ENCODE measurements at regions not wholly inside any gene's neighbourhood (a gene's known extent, or its start where the extent isn't known, plus 50 kb on each side); places are given as distances from the start of the nearest gene placed in this dataset.

DNA sequence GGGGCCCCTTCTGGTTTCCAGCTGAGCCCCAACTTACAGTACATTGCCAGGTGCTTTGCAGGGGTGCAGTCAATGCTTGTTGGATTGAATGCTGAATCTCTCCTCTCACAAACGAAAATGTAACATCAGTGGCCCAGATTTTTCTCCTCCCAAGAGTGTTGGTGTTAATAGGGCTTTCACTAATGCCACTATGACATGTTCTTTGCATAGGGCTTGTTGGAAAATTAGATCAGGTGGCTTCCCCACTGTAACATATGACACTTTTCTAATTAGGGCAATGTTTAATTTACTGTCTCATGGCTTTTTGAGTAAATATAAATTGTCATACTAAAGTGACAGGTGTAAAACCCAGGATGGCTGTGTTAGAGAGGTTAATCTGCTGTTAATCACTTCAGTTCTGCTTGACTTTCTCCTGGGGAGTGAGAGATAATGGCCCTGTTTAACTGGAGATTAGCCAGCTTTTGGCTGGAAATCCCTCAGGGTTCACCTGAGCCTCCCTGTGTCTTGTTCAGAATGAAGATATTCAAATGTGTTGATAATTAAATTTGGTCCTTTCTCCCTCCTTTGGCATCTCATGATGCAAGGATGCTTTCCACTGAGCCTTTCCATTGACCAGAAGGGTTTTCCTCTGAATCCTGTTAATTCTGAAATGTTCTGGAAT, 502.3 kb downstream of the RBFOX1 start:
- Histone ChIP-seq H2BK20ac (ENCODE audit: low read length) (no peak overlapping the region), H3K9me3 (ENCODE audit: insufficient read depth in 2 of 2, low read depth in 1 of 2, low read length in 1 of 2) (no peaks in the 10 kb centered on the region), H4K5ac (ENCODE audit: insufficient read length, low read depth, low read length) (no peak overlapping the region), H2AK5ac (ENCODE audit: low read depth, low read length) (no peak overlapping the region), H3K4me3 (ENCODE audit: extremely low read depth in 1 of 4, insufficient read depth in 2 of 4, low read depth in 3 of 4, low read length in 4 of 4) (no peak overlapping the region), H3K23ac (ENCODE audit: insufficient read length) (no peak overlapping the region), H2BK5ac (ENCODE audit: low read depth, low read length) (no peak overlapping the region), H3K23me2 (ENCODE audit: low read depth, low read length) (no peaks in the 10 kb centered on the region), H2BK15ac (ENCODE audit: low read length) (no peak overlapping the region), H4K20me1 (replicated peaks in 1 of 2; ENCODE audit: control insufficient read depth in 1 of 2, insufficient read depth in 2 of 2, low read length in 2 of 2) (no peaks in the 10 kb centered on the region), H4K8ac (ENCODE audit: extremely low read depth, insufficient read depth, low read length) (no peak overlapping the region), H3K79me2 (ENCODE audit: control insufficient read depth in 1 of 2, insufficient read depth in 2 of 2, low read length in 2 of 2) (no peaks in the 10 kb centered on the region), H3K27ac (ENCODE audit: low read depth, low read length) (no peak overlapping the region), H2BK12ac (ENCODE audit: low read depth, low read length) (no peak overlapping the region), H3K4me1 (replicated peaks in 1 of 4; ENCODE audit: control insufficient read depth in 3 of 4, insufficient read depth in 4 of 4, low read length in 3 of 4) (peaks cover 0 to 3% (median 1%) of the 10 kb centered on the region in 4 experiments; a peak in 2 of 7 replicates), H2AFZ (ENCODE audit: low read length) (no peak overlapping the region), H3K56ac (replicated peaks; ENCODE audit: insufficient read length, low read depth, low read length) (no peak overlapping the region), H3K4me2 (ENCODE audit: insufficient read depth in 1 of 2, low read depth in 2 of 2, low read length in 2 of 2) (no peak overlapping the region), H3K36me3 (ENCODE audit: control insufficient read depth in 2 of 4, insufficient read depth in 4 of 4, low read length in 3 of 4) (no peaks in the 10 kb centered on the region), H2BK120ac (replicated peaks; ENCODE audit: low read depth, low read length) (no peak overlapping the region), H3K18ac (ENCODE audit: extremely low read depth, low read length) (no peak overlapping the region; the same call in 1 of the 2 replicates), H3K4ac (replicated peaks; ENCODE audit: insufficient read length, low read depth, low read length) (no peak overlapping the region), H3K27me3 (replicated peaks in 1 of 4; ENCODE audit: control insufficient read depth in 3 of 4, extremely low read depth in 1 of 4, insufficient read depth in 3 of 4, low read length in 3 of 4) (no peaks in the 10 kb centered on the region), H3K79me1 (ENCODE audit: low read depth, low read length) (no peaks in the 10 kb centered on the region), H4K91ac (replicated peaks; ENCODE audit: insufficient read length, low read length) (no peak overlapping the region), H3K14ac (ENCODE audit: insufficient read length) (no peak overlapping the region), H3K9ac (replicated peaks in 1 of 4; ENCODE audit: extremely low read depth in 1 of 4, low read depth in 3 of 4, low read length in 3 of 4) (no peak overlapping the region)
- 67% methylated on average over 1 of the region's 1 CpG; no CpG with 5 or more reads in 1 of the 2 experiments for WGBS, 2 experiments (ENCODE audit: extremely low coverage in 1 of 2, insufficient coverage in 1 of 2, insufficient read length in 1 of 2, insufficient replicate concordance in 2 of 2, low coverage in 1 of 2, low lambda C conversion rate in 2 of 2, missing lambda C conversion rate in 1 of 2)
- POLR2A ChIA-PET (ENCODE audit: partially characterized antibody) = no interaction called here
- CTCF ChIA-PET (ENCODE audit: partially characterized antibody) = interaction anchor here (2.0 kb wide), 1 partner anchor 12 kb away, joined by 4 read pairs; no protein-coding TSS in a partner anchor
- DNase-seq (ENCODE audit: low read depth in 1 of 2, low spot score in 2 of 2) (no peak), FAIRE-seq (no peak)
- TF ChIP-seq SIN3A (conservative IDR thresholded peaks at IDR 0.05 in 1 of 2, IDR thresholded peaks at IDR 0.05 in 1 of 2; ENCODE audit: low read depth in 1 of 2, low read length in 2 of 2) = no peak
- no peak for TF ChIP-seq HDAC6 (IDR thresholded peaks at IDR 0.05; ENCODE audit: low read depth, low read length)
- no peak for TF ChIP-seq TAF7 (optimal IDR thresholded peaks at IDR 0.05; ENCODE audit: borderline replicate concordance, low read depth, low read length)
- no peak for TF ChIP-seq CREB1 (IDR thresholded peaks at IDR 0.05)
- TF ChIP-seq CHD1 (IDR thresholded peaks at IDR 0.05; ENCODE audit: low read depth, low read length) = no peak
- TF ChIP-seq, protein P1, sequence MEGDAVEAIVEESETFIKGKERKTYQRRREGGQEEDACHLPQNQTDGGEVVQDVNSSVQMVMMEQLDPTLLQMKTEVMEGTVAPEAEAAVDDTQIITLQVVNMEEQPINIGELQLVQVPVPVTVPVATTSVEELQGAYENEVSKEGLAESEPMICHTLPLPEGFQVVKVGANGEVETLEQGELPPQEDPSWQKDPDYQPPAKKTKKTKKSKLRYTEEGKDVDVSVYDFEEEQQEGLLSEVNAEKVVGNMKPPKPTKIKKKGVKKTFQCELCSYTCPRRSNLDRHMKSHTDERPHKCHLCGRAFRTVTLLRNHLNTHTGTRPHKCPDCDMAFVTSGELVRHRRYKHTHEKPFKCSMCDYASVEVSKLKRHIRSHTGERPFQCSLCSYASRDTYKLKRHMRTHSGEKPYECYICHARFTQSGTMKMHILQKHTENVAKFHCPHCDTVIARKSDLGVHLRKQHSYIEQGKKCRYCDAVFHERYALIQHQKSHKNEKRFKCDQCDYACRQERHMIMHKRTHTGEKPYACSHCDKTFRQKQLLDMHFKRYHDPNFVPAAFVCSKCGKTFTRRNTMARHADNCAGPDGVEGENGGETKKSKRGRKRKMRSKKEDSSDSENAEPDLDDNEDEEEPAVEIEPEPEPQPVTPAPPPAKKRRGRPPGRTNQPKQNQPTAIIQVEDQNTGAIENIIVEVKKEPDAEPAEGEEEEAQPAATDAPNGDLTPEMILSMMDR (IDR thresholded peaks at IDR 0.05; ENCODE audit: control extremely low read depth in 1 of 3, insufficient read depth in 1 of 3, low read depth in 1 of 3, low read length in 3 of 3) = no peak
- TF ChIP-seq TCF12 (IDR thresholded peaks at IDR 0.05; ENCODE audit: low read depth, low read length) = no peak
- no peak for TF ChIP-seq RFX5 (IDR thresholded peaks at IDR 0.05; ENCODE audit: borderline replicate concordance, low read depth, low read length)
- no peak for TF ChIP-seq ATF3 (IDR thresholded peaks at IDR 0.05; ENCODE audit: insufficient read depth, low read depth, low read length)
- no peak for TF ChIP-seq POLR2A (IDR thresholded peaks at IDR 0.05; ENCODE audit: control extremely low read depth in 1 of 2, low read depth in 2 of 2, low read length in 2 of 2)
